Neural progenitor cell (in vitro differentiated cells): ENCODE measurements at regions not wholly inside any gene's neighbourhood (a gene's known extent, or its start where the extent isn't known, plus 50 kb on each side); places are given as distances from the start of the nearest gene placed in this dataset.

ENCODE experiments used
- CTCF ChIP-seq: fragments of 200-600 bp; sonication (generic); IDR thresholded peaks from 2 replicates; pipeline ENCODE4 v1.5.1; 2017; ENCODE audit warnings: antibody characterized with exemption, mild to moderate bottlenecking
- EZH2phosphoT487 ChIP-seq: fragments of 200-600 bp; sonication (generic); IDR thresholded peaks from 2 replicates; pipeline ENCODE4 v1.6.1; 2017; ENCODE audit warnings: antibody characterized with exemption

GRCh38 chr16:64084706-64085105, 1037.2 kb downstream of the CDH11 start:
- no peak for TF ChIP-seq CTCF
- TF ChIP-seq EZH2phosphoT487: no peak
